GM21717 (cell line): ENCODE measurements at regions not wholly inside any gene's neighbourhood (a gene's known extent, or its start where the extent isn't known, plus 50 kb on each side); places are given as distances from the start of the nearest gene placed in this dataset.
"Not testable (repeated sequence)": the region's sequence is repeated elsewhere in the genome, so short reads cannot be mapped to it uniquely, and the experiment has no call there.

Experiments used
- ATAC-seq: cut with Tn5 transposase; IDR thresholded peaks from one replicate; pipeline ENCODE4 v1.9.1; 2021; ENCODE audit warnings: mild to moderate bottlenecking, moderate library complexity; ENCODE audit not compliant: unreplicated experiment

DNA sequence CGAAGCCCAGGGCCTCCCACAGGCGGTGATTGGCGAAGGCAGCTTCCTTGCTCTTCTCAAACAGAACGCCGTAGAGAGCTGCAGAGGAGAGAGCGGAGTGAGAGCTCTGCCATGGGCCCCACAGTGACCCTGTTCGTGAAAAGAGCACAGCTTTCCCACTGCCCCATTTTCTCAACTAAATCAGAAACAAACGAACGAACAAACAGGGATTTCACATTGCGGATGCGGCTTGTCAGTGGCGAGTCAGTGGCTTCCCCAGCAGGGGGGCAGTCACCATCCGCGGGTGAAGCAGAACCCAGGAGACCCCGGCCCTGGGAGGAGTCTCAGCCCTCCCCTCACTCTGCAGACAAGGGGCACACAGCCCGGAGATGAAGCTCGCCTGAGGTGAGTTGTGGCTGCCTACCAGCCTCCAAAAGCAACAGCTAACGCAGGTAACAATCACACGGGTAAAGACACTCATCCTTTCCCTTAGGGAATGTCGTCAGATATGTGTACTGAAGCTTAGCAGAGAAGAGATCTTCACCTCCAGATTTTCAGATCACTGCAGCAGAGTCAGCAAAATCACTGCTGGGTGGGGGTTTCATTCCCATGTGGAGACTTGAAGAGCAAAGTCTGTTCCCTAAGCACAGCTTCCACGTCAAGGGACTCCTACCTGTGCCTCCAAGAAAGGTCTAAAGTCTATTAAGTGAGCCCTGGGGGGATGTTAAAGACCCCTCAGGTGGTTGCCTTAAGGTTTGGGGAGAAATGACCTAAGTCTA lies 51.2 kb upstream of the GPR31 start:
- no peak for ATAC-seq

DNA sequence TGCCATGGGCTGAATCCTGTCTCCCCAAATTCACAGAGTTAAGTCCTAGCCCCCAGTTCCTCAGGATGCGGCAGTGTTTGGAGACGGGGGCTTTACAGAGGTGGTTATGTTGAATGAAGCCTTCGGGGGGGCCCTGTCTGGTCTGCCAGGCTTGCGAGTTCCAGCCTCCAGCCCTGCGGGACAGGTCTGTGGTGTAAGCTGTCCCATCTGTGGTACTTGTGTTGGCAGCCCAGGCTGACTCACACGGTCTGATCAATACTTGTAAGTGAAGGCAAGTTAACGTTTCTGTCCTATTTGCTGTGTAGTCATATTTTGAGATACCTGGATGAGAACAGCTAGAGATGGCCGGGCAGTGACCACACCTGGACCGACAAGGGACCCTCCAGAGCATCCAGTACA lies 51.8 kb upstream of the GPR31 start:
- no peak for ATAC-seq

DNA sequence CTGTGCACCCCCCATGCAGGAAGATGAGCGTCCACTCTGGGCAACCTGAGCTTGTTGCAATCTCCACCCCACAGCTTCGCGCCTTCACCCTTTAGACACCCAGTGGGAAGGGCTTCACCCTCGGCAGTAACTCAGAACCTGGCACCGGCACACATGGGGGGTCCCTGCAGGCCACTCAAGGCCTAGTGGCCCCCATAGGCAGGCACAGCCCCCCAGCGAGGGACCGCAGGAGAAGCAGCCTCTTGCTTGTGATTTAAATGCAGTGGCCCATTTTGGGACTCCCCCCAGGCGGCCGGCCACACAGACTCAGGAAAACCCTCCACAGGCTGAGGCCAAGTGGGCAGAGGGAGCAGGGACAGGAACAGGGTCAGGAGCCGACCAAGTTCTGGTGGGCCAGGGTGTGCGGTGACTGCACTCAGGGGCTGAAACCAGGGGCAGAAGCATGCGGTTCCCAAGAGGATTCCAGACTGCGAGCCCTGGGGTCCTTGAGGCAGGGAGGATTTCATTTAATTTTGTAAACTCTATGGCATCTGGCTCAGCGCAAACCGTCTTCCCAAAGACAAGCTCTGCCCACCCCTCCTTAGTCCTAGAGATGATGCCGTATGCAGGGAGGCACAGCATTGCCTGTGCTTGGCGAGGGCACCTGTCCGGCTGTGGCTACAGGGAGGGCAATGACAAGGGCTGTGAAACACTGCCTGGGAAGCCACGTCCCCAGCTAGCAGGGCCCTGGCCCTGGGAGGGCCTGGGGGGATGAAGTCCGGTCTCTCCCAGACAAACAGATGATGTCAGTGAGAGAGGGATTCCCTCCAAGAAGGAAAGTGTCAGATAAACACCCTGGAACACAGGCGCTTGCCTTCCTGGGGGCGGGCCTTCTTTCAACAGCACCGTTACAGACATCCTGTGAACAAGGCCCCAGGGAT lies 52.9 kb upstream of the GPR31 start:
- no peak for ATAC-seq

DNA sequence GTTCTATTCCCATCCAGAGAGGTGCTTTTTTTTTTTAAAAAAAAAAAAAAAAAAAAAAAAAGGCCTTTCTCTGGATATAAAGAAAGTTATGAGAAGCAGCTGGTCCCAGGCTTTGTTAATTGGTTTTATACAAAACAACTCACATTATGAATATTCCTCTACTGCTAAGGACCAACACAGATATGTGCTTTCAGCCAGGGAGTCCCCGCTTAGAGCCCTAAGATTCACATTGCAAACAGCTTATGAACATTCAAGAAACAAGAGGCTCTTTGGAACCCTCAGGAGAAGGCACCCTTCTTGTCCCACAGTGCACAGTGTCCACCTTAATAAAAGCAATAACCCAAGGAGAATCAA lies 53.5 kb upstream of the GPR31 start:
- no peak for ATAC-seq

DNA sequence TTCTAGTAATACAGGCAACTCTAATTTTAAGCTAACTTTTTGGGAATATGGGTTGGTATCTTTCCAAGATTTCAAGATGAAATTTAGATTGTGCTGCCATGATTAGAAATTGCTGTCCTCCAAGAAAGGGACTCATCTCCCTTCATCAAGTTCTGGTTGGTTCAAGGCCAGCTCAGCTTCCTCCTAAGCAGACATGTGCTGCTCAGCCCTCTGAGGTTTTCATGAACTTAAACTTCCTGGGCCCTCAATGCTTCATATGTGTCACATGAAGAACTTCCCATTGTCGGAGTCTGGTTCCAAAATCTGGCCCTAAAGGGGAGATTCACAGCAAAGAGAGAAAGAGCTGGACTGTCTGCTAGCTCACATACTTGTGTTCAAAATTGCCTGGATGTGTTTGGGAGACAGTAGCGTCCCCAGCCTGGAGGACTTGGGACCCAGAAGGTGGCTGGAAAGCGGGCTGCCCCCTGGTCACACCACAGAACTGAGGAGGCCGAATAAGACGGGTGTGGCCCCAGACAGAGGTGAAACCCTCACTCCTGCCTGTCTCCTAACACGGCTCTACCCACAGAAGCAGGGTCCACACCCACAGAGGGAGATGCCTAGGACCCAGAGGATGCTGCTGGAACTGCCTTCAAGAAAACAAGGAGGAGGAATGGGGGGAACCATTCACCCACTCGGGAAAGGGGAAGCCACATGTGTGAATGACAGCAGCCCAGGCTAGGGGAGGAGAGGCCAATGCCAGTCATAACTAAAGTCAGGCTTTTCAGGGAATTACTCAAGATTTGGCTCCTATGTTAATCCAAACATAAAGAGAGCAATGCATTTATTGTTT lies 54.3 kb upstream of the GPR31 start:
- no peak for ATAC-seq

DNA sequence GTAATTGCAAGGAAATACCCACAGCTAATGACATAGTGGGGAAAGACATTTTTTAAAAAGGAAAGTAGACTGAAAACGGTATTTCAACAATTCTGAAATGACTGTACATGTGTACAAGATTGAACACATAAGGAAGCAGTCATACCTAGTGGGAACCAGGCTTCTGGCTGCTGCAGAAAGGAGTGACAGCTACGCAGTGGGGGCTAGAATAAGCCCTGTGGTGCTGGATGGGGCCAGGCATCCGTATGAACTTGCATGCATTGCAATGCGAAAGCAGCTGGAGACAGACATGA lies 54.9 kb upstream of the GPR31 start:
- ATAC-seq: peak; percentile 86

DNA sequence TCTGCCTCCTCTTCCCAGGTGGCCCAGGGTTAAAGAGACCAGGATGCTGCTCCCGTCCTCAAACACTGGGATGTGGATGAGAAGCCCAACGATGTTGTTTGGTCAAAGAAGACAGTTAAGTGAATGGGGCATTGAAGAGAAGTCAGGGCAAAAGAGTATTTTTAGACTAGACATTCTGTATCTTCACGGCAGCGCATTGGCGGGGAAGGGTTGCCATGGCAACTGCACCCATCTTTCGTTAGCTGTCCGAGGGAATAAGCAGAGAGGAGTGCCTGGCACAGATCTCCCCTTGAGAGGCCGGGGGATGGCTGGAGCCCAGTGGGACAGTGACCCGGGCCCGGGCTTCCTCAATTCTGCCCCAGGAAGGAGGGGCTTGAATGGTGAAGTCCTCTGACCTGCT lies 56.4 kb upstream of the GPR31 start:
- ATAC-seq: no peak

DNA sequence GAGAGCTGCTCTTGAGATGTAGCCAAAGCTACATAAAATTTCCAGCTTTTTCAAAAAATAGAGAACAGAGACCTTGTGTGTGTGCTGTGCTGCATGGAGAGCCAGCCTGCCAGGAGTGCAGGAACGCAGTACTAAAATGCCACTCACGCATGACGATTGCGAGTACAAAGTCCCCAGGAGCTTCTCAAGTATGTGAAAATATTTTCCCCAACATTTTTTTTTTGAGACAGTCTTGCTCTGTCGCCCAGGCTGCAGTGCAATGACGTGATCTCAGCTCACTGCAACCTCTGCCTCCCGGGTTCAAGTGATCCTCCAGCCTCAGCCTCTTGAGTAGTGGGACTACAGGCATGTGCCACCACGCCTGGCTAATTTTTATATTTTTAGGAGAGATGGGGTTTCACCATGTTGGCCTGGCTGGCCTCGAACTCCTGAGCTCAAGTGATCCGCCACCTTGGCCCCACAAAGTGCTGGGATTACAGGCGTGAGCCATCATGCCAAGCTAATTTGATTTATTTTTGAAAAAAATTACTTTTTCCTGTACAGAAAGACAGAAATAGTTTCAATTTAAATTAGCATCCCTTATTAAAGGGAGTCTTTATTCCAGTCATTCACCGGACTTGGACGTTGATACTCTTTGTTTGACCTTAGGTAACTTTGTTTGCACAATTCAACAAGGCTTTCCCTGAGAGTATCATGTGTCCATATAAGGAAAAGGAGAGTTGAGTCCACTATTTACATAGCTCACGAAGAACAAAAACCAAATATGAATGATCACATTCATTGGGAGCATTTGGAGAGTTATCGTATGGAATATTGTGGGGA lies 57.9 kb upstream of the GPR31 start:
- ATAC-seq: not testable (repeated sequence)

DNA sequence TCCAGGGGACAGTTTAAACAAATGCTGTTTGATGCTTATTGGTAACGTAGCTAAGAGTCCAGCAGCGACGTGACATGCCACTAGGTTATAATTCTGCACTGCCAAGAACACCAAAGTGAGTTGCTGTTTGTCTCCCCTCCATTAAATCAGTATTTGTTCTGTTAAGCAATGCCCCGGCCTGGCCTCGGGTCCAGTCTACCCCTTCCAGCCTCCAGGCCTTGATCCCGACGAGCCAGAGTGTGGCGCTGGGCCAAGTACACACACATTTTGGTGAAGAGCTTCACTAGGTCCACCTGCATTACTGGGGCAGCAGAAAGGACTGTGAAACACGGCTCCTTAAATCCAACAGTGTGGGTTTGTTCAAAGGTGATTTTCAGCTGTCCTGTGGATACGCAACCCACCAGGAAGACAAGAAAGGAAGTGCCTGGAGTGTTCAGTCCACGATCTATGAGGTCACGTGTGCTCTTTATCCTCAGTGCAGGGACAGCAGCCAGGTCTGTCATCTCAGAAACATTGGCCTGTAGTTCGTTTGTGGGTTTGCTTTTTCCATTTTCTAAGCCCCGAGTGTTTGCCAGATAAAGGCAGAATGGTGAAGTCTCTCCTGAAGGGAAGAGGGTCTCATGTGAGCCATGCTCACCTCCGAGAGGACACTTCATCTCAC lies 58.7 kb upstream of the GPR31 start:
- ATAC-seq: not testable (repeated sequence)

DNA sequence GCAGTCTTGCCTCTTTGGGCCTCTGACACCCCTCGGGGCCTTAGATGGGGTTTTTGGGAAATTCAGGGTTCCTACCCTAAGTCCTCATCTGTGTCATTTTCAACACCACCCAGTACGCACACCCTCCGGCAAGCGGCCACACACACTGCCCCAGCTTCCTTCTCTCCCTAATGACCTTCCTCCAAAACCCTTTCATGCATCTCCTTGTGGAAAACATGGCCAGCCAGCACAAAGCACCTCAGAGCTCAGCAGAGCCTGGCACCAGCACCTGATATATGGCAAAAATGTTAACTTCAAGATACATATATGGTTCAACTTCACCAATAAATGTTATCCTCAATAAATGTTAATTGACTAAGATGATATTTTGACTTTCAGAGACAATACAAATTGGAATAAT lies 59.3 kb upstream of the GPR31 start:
- not testable (repeated sequence) for ATAC-seq

DNA sequence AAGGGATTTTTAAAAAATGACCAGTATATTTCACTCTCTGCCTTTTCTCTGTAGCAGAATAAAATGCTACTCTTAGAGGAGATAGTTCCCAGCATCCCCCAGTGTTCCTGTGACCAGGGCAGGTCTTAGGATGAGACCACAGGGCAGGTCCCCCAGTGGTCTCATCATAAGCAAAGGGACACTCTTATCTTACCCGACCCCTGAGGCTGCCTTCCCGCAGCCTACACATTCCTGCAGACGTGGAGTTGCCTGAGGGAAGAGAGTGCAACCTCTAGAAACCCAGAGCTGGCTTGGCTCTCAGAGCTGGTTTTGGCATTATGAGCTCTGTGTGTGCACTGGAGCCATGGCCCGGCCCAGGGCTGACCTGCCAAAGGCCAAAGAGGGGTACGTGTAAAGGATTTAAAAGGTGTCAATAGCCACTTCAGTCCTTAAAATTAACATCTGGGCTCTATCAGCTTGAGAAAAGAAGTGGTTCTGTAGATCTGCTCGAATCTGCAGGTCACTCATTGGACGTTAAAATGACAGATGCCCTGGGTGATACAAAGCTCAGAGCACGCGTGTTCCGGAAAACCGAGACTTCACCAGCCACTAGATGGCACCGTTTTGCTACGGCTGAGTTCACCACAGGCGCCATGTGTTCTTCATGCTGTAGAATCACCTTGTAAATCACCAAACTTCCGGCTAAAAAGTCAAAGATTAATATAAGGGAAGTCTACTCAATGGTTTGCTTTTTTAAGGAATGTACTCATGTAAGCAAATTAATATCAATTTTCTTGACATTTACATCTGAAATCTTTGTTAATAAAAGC lies 60.4 kb upstream of the GPR31 start:
- ATAC-seq: peak; percentile 67

DNA sequence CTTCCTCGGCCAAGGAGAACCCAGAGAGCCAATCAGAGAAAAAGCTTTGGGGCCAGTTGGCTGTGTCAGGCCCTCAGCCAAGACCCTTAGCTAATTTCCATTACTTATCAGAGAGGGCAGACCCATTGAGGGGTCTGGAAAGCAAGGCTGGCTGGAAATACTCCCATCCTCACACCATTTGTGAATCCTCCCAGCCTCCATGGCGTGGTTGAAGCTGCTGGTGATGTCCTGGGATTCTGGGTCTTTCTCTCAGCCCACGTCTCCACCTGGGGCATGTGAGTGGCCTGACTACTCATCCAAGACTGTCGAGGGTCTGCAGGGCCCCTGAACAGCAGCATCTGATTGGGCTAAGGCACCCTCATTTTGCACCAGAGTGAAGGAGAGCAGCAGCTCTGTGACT lies 61.3 kb upstream of the GPR31 start:
- not testable (repeated sequence) for ATAC-seq

DNA sequence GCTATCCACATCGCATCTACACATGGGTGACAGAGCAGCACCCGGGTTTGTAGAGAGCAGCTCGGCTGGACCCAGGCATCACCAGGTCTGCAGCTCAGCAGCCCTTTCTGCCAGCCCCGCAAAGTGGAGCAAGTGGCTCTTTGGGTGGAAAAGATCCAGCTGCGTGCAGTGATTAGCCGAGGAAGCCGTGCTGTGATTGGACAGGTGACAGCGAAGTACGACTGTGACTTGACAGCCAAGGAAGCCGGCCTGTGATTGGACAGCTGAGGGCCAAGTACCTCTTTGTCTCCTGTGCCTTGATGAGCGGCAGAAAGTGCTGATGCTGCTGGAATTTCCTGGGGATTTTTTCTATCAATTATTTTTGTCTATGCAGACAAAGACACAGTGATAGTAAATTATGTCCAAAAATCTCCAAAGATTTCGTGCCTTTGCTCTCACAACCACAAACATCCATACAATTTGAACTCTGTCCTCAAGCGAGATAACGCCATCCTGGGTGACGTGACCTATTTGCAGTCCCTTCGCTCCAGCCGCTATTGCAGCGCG lies 62.3 kb upstream of the GPR31 start:
- no peak for ATAC-seq

DNA sequence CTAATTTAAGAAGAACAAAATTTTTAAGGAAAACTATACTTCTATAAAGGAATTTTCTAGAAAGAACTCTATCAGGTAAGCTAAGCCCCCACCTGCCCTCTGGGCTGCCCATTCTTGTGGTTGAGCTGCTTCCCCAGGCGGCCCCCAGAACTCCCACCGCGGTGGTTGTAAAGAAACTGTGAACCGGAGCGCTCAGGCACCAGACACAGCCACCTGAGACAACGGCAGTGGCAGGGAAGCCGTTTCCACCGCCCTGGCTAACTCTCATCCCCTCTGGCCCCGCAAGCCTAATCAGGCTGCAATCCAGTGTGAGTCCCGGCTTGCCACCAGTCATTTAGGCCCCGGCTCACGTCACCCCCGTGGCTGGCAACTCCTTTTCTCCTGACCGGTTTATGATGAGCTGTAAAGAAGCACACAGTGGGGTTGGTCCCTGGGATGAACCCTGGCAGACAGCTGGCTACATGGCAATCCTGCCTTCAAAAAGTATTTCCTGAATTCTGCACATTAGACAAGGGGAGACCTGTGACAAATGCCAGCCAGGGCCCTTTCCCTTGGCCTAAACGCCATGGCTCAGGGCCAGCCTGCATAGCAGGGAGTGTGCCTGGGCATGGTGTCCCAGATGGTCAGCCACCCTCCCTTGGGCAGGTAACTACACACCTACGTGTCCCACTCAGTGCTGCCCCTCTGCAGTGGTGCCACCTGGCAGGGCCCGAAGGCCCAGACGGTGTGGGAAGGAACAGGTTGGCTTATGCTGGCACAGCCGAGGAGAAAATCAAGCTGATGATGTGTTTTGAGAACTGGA lies 63.8 kb upstream of the GPR31 start:
- no peak for ATAC-seq

DNA sequence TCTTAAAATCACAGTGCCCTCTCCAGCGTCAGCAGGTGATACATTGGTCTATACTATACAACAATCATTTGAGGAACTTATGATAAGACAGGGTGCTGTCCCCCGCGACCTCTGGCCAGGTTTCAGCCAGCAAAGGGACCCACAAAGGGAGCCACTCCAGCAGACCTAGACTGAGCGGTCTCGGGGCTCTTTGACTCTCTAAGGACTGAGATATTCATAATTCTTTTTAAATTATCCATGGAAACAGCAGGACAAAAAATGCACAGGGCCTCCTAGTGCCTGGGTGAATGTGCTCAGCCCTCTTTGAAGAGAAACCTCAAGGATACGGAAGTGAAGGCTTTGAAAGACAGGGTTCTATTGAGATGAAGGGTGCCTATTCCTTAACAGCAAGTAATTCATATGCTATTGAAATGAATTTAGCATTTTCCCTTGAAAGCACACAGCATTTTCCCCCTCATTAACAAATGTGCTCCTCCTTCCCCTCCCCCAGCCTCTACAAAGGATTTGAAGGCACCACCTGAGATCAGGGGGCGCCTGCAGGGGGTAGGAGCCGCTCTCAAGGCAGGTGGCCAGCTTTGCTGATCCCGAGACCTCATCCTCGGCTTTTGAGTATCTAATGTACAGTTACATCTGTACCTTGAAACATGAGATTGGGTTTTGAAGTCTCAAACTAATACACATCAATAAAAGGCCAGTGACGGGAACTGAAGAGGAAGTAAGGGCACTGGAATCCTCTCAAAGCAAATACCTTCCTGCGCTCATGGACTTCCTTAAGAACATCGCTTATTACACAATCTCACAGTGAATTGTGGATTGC lies 65.3 kb upstream of the UNC93A start:
- ATAC-seq: not testable (repeated sequence)

DNA sequence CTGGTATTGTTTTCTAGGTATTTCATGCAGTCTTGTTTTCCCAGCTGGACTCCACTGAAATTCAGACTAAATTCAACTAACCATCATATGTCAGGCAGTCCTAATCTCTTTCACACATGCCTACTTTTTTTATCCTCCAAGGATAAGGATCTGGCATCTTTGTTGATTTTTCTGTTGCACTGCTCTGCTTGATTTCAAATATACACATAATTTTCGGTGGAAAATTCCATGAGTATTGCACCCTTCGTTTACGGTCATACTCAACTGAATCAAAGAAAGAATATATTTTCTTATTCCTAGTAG lies 64.8 kb upstream of the UNC93A start:
- no peak for ATAC-seq

DNA sequence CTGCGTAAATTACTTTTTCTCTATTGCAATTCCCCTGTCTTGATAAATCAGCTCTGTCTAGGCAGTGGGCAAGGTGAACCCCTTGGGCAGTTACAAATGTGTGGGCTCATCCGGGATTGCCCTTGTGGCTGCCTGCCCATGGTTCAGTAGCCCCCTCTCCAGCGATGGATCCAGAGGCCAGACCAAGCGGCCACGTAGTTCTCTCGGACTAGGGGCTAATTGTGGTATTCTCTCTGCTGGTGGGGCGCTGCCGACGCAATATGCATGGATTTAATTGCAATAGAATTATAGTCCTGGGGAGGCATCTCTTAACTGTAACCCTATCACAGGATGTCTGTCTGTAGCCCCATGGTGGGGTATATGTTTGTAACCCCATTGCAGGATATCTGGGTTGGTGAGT lies 64.3 kb upstream of the UNC93A start:
- ATAC-seq: no peak

DNA sequence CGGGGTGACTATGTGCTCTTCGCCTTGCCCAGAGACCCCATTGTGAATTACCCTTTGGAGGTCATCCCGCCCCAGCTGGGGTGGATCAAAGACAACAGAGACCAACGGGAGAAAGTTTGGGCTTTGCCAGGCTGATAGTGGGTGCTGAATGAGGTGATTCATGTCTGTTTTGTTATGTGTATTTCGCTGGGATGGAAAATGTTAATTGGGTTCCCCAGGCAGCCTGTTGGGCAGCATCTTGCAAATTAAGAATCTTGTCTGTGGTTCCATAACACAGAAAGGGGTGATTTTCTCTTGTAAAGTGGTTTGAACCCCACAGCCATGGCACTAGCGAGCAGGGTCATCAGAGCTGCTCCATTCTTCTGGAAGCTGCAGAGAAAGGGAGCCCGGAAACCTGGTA lies 63.1 kb upstream of the UNC93A start:
- no peak for ATAC-seq
